ENCODE measurements at regions not wholly inside any gene's neighbourhood (a gene's known extent, or its start where the extent isn't known, plus 50 kb on each side); places are given as distances from the start of the nearest gene placed in this dataset.

GRCh38 chr11:128133501-128133900 lies 453.9 kb downstream of the ETS1 start:
- no peak overlapping the region for H3K4me3 ChIP-seq (ENCODE audit: low read depth, low read length)
- DNase-seq (ENCODE audit: low read depth), result no peak
- no peak for TF ChIP-seq CTCF (IDR thresholded peaks at IDR 0.05; ENCODE audit: insufficient read depth, low read depth, low read length)

GRCh38 chr11:128130052-128130451 lies 457.3 kb downstream of the ETS1 start:
- no peak for TF ChIP-seq CTCF (IDR thresholded peaks at IDR 0.05; ENCODE audit: insufficient read depth, low read depth, low read length)
- DNase-seq (ENCODE audit: low read depth), result no peak

GRCh38 chr11:128125723-128126122 lies 461.6 kb downstream of the ETS1 start:
- DNase-seq (ENCODE audit: low read depth), result no peak
- no peak for TF ChIP-seq CTCF (IDR thresholded peaks at IDR 0.05; ENCODE audit: insufficient read depth, low read depth, low read length)
- no peak overlapping the region for H3K4me3 ChIP-seq (ENCODE audit: low read depth, low read length)

More at GRCh38 chr11:128130052-128130451, 457.3 kb downstream of the ETS1 start:
- no peak overlapping the region for H3K4me3 ChIP-seq (ENCODE audit: low read depth, low read length)

- TF ChIP-seq CTCF (IDR thresholded peaks at IDR 0.05; ENCODE audit: insufficient read depth, low read depth, low read length), result no peak
- H3K4me3 ChIP-seq (ENCODE audit: low read depth, low read length), result no peak overlapping the region
- peak; percentile 23 for DNase-seq (ENCODE audit: low read depth)
Observed at GRCh38 chr11:128116885-128117284, 470.5 kb downstream of the ETS1 start.

GRCh38 chr11:128116447-128116846 lies 470.9 kb downstream of the ETS1 start:
- no peak for TF ChIP-seq CTCF (IDR thresholded peaks at IDR 0.05; ENCODE audit: insufficient read depth, low read depth, low read length)
- DNase-seq (ENCODE audit: low read depth), result no peak
- H3K4me3 ChIP-seq (ENCODE audit: low read depth, low read length), result no peak overlapping the region

GRCh38 chr11:128105950-128106349 lies 481.4 kb downstream of the ETS1 start:
- no peak for TF ChIP-seq CTCF (IDR thresholded peaks at IDR 0.05; ENCODE audit: insufficient read depth, low read depth, low read length)
- DNase-seq (ENCODE audit: low read depth), result no peak
- H3K4me3 ChIP-seq (ENCODE audit: low read depth, low read length), result no peak overlapping the region

GRCh38 chr11:128105511-128105910 lies 481.8 kb downstream of the ETS1 start:
- no peak for TF ChIP-seq CTCF (IDR thresholded peaks at IDR 0.05; ENCODE audit: insufficient read depth, low read depth, low read length)
- H3K4me3 ChIP-seq (ENCODE audit: low read depth, low read length), result no peak overlapping the region
- no peak for DNase-seq (ENCODE audit: low read depth)

Data from fibroblast of villous mesenchyme (primary cell).